Osteocyte (in vitro differentiated cells): ENCODE measurements at regions not wholly inside any gene's neighbourhood (a gene's known extent, or its start where the extent isn't known, plus 50 kb on each side); places are given as distances from the start of the nearest gene placed in this dataset.
A peak's percentile ranks its signal among the peaks of the same experiment; 100 is the strongest.

Experiments
- DNase-seq: peaks from one replicate; pipeline ENCODE4 v3.0.0; 2021; ENCODE audit warnings: mixed read lengths; ENCODE audit not compliant: unreplicated experiment; ENCODE audit errors: extremely low spot score
- H3K27ac Mint-ChIP-seq: one replicate; pipeline ENCODE4 v1.8.0; 2021; ENCODE audit warnings: mild to moderate bottlenecking, mixed read lengths; ENCODE audit not compliant: unreplicated experiment
- H3K27me3 Mint-ChIP-seq: one replicate; pipeline ENCODE4 v1.8.0; 2021; ENCODE audit warnings: mixed read lengths; ENCODE audit not compliant: unreplicated experiment
- H3K36me3 Mint-ChIP-seq: one replicate; pipeline ENCODE4 v1.8.0; 2021; ENCODE audit warnings: mixed read lengths; ENCODE audit not compliant: unreplicated experiment
- H3K4me1 Mint-ChIP-seq: one replicate; pipeline ENCODE4 v1.8.0; 2021; ENCODE audit warnings: mixed read lengths; ENCODE audit not compliant: unreplicated experiment
- H3K4me3 Mint-ChIP-seq: one replicate; pipeline ENCODE4 v1.8.0; 2021; ENCODE audit warnings: mild to moderate bottlenecking, moderate library complexity, mixed read lengths; ENCODE audit not compliant: unreplicated experiment
- H3K9me3 Mint-ChIP-seq: one replicate; pipeline ENCODE4 v1.8.0; 2021; ENCODE audit warnings: mixed read lengths; ENCODE audit not compliant: unreplicated experiment
- CTCF ChIP-seq: fragments of 200-600 bp; sonication (generic); IDR thresholded peaks from 2 replicates; pipeline ENCODE4 v1.5.0; 2021; ENCODE audit warnings: antibody characterized with exemption, mild to moderate bottlenecking, moderate library complexity

- no peak overlapping the region for H3K4me3 Mint-ChIP-seq
- H3K27ac Mint-ChIP-seq, result peak overlapping the region; percentile 27
- no peak for DNase-seq
- no peaks in the 10 kb centered on the region for H3K27me3 Mint-ChIP-seq
- peaks cover 41% of the 10 kb centered on the region for H3K4me1 Mint-ChIP-seq
- H3K9me3 Mint-ChIP-seq, result peaks cover 7% of the 10 kb centered on the region
- TF ChIP-seq CTCF, result no peak
- H3K36me3 Mint-ChIP-seq, result no peaks in the 10 kb centered on the region
Measured at GRCh38 chr1:55965981-55966461, 613.3 kb downstream of the PLPP3 start.

- no peak overlapping the region for H3K4me3 Mint-ChIP-seq
- H3K27me3 Mint-ChIP-seq, result no peaks in the 10 kb centered on the region
- H3K27ac Mint-ChIP-seq, result no peak overlapping the region
- H3K36me3 Mint-ChIP-seq, result no peaks in the 10 kb centered on the region
- no peak for DNase-seq
- TF ChIP-seq CTCF, result no peak
- peaks cover 7% of the 10 kb centered on the region for H3K9me3 Mint-ChIP-seq
- H3K4me1 Mint-ChIP-seq, result peaks cover 23% of the 10 kb centered on the region
Measured at GRCh38 chr1:55962472-55962871, 616.9 kb downstream of the PLPP3 start.

GRCh38 chr1:55959136-55959548 lies 620.2 kb downstream of the PLPP3 start:
- DNase-seq, result no peak
- Mint-ChIP-seq H3K4me3 (no peak overlapping the region), H3K27me3 (no peaks in the 10 kb centered on the region), H3K36me3 (no peaks in the 10 kb centered on the region), H3K4me1 (peaks cover 26% of the 10 kb centered on the region), H3K9me3 (no peaks in the 10 kb centered on the region), H3K27ac (no peak overlapping the region)
- TF ChIP-seq CTCF, result no peak

- Mint-ChIP-seq H3K36me3 (no peaks in the 10 kb centered on the region), H3K9me3 (no peaks in the 10 kb centered on the region), H3K4me3 (no peak overlapping the region), H3K27me3 (no peaks in the 10 kb centered on the region), H3K4me1 (peaks cover 27% of the 10 kb centered on the region), H3K27ac (no peak overlapping the region)
- TF ChIP-seq CTCF, result no peak
- no peak for DNase-seq
Measured at GRCh38 chr1:55958498-55958897, 620.9 kb downstream of the PLPP3 start.

- Mint-ChIP-seq H3K4me3 (no peak overlapping the region), H3K27ac (no peak overlapping the region), H3K4me1 (peaks cover 27% of the 10 kb centered on the region), H3K27me3 (no peaks in the 10 kb centered on the region), H3K36me3 (no peaks in the 10 kb centered on the region), H3K9me3 (no peaks in the 10 kb centered on the region)
- TF ChIP-seq CTCF, result no peak
- no peak for DNase-seq
Measured at GRCh38 chr1:55957276-55957675, 622.1 kb downstream of the PLPP3 start.
